Immature natural killer cell (primary cell): ENCODE measurements at regions not wholly inside any gene's neighbourhood (a gene's known extent, or its start where the extent isn't known, plus 50 kb on each side); places are given as distances from the start of the nearest gene placed in this dataset.
"Not testable (repeated sequence)": the region's sequence is repeated elsewhere in the genome, so short reads cannot be mapped to it uniquely, and the experiment has no call there.

Experiments used
- DNase-seq, 3 donors: peaks; one replicate each; pipeline ENCODE4 v3.0.0; 2022; ENCODE audit warnings: mixed read lengths in 1 of 3
- H3K27ac Mint-ChIP-seq, 6 donors: one replicate each; pipeline ENCODE4 v1.8.0; 2020; ENCODE audit warnings: mixed read lengths in 6 of 6, mild to moderate bottlenecking in 5 of 6, inconsistent platforms in 4 of 6, moderate library complexity in 3 of 6
- H3K27me3 Mint-ChIP-seq, 3 donors: one replicate each; pipeline ENCODE4 v1.8.0; 2020 to 2021; ENCODE audit warnings: low read depth in 3 of 3, mild to moderate bottlenecking in 3 of 3, mixed read lengths in 3 of 3, moderate library complexity in 3 of 3, inconsistent platforms in 1 of 3
- H3K36me3 Mint-ChIP-seq, 3 donors: one replicate each; pipeline ENCODE4 v1.8.0; 2020; ENCODE audit warnings: mixed read lengths in 3 of 3, inconsistent platforms in 2 of 3, mild to moderate bottlenecking in 2 of 3
- H3K4me1 Mint-ChIP-seq, 2 donors: one replicate each; pipeline ENCODE4 v1.8.0; 2020; ENCODE audit warnings: inconsistent platforms in 2 of 2, mild to moderate bottlenecking in 2 of 2, mixed read lengths in 2 of 2, moderate library complexity in 1 of 2
- H3K4me3 Mint-ChIP-seq, 5 donors: one replicate each; pipeline ENCODE4 v1.8.0; 2020; ENCODE audit warnings: mild to moderate bottlenecking in 5 of 5, mixed read lengths in 5 of 5, inconsistent platforms in 3 of 5, moderate library complexity in 3 of 5
- H3K9me3 Mint-ChIP-seq, 6 donors: one replicate each; pipeline ENCODE4 v1.8.0; 2020; ENCODE audit warnings: mild to moderate bottlenecking in 6 of 6, mixed read lengths in 6 of 6, inconsistent platforms in 4 of 6, moderate library complexity in 3 of 6

GRCh38 chr18:10130606-10131005 lies 216.8 kb downstream of the VAPA start:
- peaks cover 3 to 13% (median 5%) of the 10 kb centered on the region in 3 donors for H3K27me3 Mint-ChIP-seq

GRCh38 chr18:10131081-10131459 lies 217.3 kb downstream of the VAPA start:
- no peak overlapping the region for H3K4me3 Mint-ChIP-seq
- H3K36me3 Mint-ChIP-seq = no peaks in the 10 kb centered on the region
- DNase-seq = no peak
- H3K4me1 Mint-ChIP-seq = no peaks in the 10 kb centered on the region
- peaks cover 3 to 13% (median 5%) of the 10 kb centered on the region in 3 donors for H3K27me3 Mint-ChIP-seq
- H3K27ac Mint-ChIP-seq = no peak overlapping the region
- H3K9me3 Mint-ChIP-seq = no peaks in the 10 kb centered on the region

More at GRCh38 chr18:10130606-10131005, 216.8 kb downstream of the VAPA start:
- no peak for DNase-seq
- Mint-ChIP-seq H3K4me1 (no peaks in the 10 kb centered on the region), H3K36me3 (no peaks in the 10 kb centered on the region), H3K27ac (no peak overlapping the region), H3K4me3 (no peak overlapping the region), H3K9me3 (no peaks in the 10 kb centered on the region)

DNA sequence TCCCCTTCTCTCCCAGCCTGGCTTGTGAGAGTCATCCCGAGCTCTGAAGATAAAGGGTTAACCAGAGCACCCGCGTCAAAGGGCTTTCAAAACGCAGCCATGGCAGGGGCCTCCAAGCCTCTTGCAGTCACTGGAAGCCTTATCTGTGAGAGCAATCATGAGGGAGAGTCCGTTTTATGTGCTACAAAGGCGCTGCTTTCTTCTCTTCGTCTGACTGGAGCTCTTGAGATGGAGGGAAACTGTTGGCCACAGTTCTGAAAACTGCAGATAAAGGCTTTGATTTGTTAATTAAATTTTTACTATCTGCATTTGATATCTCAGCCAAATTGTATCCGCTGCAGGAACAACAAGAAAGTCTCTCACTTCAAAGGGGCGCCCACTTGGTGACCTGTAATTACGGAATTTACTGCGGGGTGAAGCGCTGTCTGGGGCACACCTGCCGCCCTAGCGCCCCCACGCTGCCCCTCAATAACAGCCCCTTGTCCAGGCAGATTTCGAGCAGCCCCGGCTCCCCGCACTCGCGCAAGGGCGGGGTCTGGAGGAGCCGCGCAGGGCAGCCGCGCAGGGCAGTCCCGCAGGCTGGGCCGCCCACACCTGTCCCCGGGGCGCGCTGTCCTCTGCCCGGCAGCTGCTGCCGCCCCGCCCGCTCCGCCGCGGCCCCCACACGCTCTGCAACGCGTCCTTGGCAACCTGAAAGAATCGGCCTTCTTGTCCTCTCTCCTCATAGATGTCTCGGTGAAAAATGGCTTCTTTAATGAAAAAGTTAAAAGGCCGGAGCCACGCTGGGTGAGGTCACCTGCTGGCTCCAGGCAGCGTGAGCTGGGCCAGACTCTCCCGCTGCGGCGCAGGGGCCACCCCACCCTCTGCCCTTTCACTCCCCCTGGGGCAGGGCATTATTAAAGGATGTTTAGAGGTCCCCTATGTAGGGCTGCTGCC lies 217.9 kb downstream of the VAPA start:
- H3K4me3 Mint-ChIP-seq = no peak overlapping the region
- no peak for DNase-seq

DNA sequence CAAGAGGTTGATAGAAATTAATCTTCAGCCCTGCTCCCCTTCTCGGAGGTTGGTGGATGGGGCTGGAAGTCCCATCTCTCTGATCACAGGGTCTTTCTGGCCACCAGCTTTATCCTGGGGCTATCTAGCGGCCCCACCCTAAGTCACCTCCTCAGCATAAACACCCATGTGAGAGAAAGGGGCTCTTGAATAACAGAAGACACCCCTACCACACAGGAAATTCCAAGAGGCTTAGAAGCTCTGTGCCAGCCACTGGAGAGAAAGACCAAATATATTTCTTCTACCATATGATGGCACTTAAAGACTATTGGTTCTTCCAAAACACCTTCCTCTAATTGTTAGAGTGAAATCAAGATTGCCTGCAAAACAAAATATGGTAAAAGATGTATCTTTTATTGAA lies 219.7 kb downstream of the VAPA start:
- no peaks in the 10 kb centered on the region for H3K36me3 Mint-ChIP-seq
- H3K4me1 Mint-ChIP-seq = no peaks in the 10 kb centered on the region
- H3K27me3 Mint-ChIP-seq = peaks cover 2 to 11% (median 6%) of the 10 kb centered on the region in 3 donors
- no peak overlapping the region for H3K4me3 Mint-ChIP-seq
- no peak overlapping the region for H3K27ac Mint-ChIP-seq
- no peaks in the 10 kb centered on the region for H3K9me3 Mint-ChIP-seq
- no peak for DNase-seq

More for the DNA sequence above, 217.9 kb downstream of the VAPA start:
- H3K4me1 Mint-ChIP-seq = no peaks in the 10 kb centered on the region
- no peaks in the 10 kb centered on the region for H3K36me3 Mint-ChIP-seq
- H3K27ac Mint-ChIP-seq = no peak overlapping the region
- no peaks in the 10 kb centered on the region for H3K9me3 Mint-ChIP-seq
- H3K27me3 Mint-ChIP-seq = peaks cover 3 to 13% (median 5%) of the 10 kb centered on the region in 3 donors

DNA sequence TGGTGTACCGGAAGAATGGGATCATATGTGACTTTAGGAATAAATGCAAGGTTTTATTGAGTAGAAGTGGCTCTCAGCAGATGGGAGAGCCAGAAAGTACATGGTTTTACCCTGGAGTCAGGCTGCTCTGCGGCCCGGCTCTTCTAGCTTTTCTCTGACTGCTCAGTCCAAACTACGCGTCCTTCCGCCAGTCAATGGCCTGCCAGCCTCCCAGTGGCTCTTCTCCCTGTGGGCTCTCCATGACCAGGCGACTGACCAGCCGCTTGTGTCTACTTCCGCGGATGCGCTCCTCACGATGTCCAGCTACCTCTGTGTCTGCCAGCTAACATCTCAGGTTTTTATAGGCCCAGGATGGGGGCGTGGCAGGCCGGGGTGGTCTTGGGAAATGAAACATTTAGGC lies 220.4 kb downstream of the VAPA start:
- no peak for DNase-seq
- Mint-ChIP-seq H3K4me1 (no peaks in the 10 kb centered on the region), H3K27me3 (peaks cover 2 to 11% (median 6%) of the 10 kb centered on the region in 3 donors), H3K27ac (no peak overlapping the region), H3K4me3 (no peak overlapping the region), H3K9me3 (no peaks in the 10 kb centered on the region), H3K36me3 (no peaks in the 10 kb centered on the region)

DNA sequence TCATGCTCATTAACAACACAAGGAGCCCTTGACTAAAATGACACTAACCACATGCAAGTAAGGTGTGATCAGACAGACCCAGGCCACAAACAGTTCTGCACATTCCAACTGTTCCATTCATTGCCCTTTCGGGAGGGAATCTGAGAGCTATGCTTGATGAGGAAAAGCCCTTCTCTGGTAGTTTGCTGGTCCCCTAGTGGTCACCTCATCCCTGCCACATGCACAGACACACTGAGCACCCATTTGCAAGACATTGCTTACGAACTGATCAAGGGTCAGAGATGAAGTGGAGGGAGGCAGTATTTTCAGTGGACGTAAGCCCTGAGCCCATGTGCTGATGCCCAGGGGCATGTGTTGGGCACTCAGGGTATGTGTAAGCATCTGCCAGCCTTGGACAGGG lies 220.9 kb downstream of the VAPA start:
- not testable (repeated sequence) for H3K9me3 Mint-ChIP-seq, H3K4me3 Mint-ChIP-seq, H3K4me1 Mint-ChIP-seq, H3K27ac Mint-ChIP-seq, DNase-seq, H3K36me3 Mint-ChIP-seq
- H3K27me3 Mint-ChIP-seq = peaks cover 2 to 11% (median 6%) of the 10 kb centered on the region in 3 donors

DNA sequence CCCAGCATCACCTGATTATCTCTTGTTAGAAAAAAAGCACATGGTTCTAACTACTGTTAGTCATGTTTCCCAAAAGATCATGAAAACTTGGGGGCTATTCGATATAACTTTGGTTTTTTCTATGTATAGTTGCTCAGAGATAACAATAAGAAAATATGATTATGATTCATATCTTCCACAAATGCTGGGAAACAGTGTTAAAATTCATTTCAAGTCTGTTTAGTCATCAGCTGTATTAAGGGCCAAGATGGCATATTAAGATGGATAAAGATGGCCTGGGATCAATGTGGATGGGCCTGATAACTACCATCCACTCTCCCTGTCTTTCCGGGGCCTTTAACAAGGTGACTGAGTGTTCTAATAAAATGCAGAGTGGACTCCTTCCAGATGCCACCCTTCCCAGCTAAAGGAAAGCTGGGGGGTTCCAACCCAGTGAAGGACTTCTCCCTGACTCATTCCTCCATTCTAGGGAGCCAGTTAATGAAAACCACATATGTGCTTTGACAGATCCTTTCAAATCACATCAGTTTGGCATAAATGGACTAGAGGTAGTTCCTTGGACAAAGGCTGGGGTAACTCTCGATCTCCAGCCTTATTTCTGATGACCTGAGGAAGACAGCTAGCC lies 221.6 kb downstream of the VAPA start:
- no peaks in the 10 kb centered on the region for H3K36me3 Mint-ChIP-seq
- H3K4me1 Mint-ChIP-seq = no peaks in the 10 kb centered on the region
- DNase-seq = no peak
- H3K4me3 Mint-ChIP-seq = no peak overlapping the region
- H3K27me3 Mint-ChIP-seq = peaks cover 0 to 8% (median 6%) of the 10 kb centered on the region in 3 donors
- no peaks in the 10 kb centered on the region for H3K9me3 Mint-ChIP-seq
- H3K27ac Mint-ChIP-seq = no peak overlapping the region

GRCh38 chr18:10138719-10139118 lies 224.9 kb downstream of the VAPA start:
- H3K27me3 Mint-ChIP-seq = peaks cover 0 to 8% (median 4%) of the 10 kb centered on the region in 3 donors
- H3K27ac Mint-ChIP-seq = no peak overlapping the region
- H3K9me3 Mint-ChIP-seq = no peaks in the 10 kb centered on the region
- no peaks in the 10 kb centered on the region for H3K4me1 Mint-ChIP-seq
- H3K4me3 Mint-ChIP-seq = no peak overlapping the region
- H3K36me3 Mint-ChIP-seq = no peaks in the 10 kb centered on the region
- no peak for DNase-seq

DNA sequence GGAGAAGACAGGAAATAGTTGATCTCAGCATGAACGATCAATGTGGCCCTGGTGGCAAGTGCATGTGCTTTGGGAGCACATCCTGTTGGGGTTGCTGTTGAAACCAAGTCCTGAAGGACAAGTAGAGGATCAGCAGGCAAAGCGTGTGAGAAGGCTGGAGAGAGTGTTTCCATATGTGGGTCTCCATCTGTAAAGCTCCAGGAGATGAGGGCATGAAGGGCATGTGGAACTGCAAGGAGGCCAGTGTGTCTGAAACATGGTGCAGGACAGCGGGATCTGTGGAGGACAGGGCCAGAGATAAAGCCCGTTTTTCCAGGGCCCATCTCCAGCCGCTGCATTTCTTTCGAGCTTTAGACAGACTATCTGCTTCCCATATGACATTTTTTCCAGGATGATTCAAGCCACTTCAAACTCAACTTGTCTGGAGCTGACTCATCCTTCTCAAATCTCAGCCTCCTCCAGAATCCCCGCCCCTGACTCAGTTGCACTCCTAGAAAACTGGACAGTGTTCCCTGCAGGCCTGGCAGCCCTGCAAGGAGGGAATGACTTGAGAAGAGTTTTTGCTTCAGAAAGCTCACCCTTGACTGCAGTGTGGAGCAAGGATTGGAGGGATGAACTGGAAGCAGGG lies 226.1 kb downstream of the VAPA start:
- Mint-ChIP-seq H3K9me3 (no peaks in the 10 kb centered on the region), H3K27ac (no peak overlapping the region), H3K4me1 (no peaks in the 10 kb centered on the region), H3K27me3 (peaks cover 0 to 8% (median 4%) of the 10 kb centered on the region in 3 donors), H3K36me3 (no peaks in the 10 kb centered on the region), H3K4me3 (peak overlapping the region in 1 of 5 donors; percentile 9)
- DNase-seq = no peak

- no peak for DNase-seq
- H3K36me3 Mint-ChIP-seq = no peaks in the 10 kb centered on the region
- no peaks in the 10 kb centered on the region for H3K9me3 Mint-ChIP-seq
- no peaks in the 10 kb centered on the region for H3K4me1 Mint-ChIP-seq
- no peak overlapping the region for H3K27ac Mint-ChIP-seq
- H3K4me3 Mint-ChIP-seq = no peak overlapping the region
- H3K27me3 Mint-ChIP-seq = peaks cover 0 to 8% (median 4%) of the 10 kb centered on the region in 3 donors
Observed at GRCh38 chr18:10140461-10141282, 226.9 kb downstream of the VAPA start.

GRCh38 chr18:10141559-10141958 lies 227.7 kb downstream of the VAPA start:
- no peaks in the 10 kb centered on the region for H3K36me3 Mint-ChIP-seq

GRCh38 chr18:10142056-10142455 lies 228.2 kb downstream of the VAPA start:
- Mint-ChIP-seq H3K9me3 (no peaks in the 10 kb centered on the region), H3K4me1 (no peaks in the 10 kb centered on the region), H3K27me3 (peaks cover 0 to 8% (median 4%) of the 10 kb centered on the region in 3 donors), H3K4me3 (no peak overlapping the region), H3K36me3 (no peaks in the 10 kb centered on the region), H3K27ac (no peak overlapping the region)
- DNase-seq = no peak

More at GRCh38 chr18:10141559-10141958, 227.7 kb downstream of the VAPA start:
- Mint-ChIP-seq H3K27ac (no peak overlapping the region), H3K4me3 (no peak overlapping the region), H3K4me1 (no peaks in the 10 kb centered on the region), H3K9me3 (no peaks in the 10 kb centered on the region), H3K27me3 (peaks cover 0 to 8% (median 4%) of the 10 kb centered on the region in 3 donors)
- no peak for DNase-seq

DNA sequence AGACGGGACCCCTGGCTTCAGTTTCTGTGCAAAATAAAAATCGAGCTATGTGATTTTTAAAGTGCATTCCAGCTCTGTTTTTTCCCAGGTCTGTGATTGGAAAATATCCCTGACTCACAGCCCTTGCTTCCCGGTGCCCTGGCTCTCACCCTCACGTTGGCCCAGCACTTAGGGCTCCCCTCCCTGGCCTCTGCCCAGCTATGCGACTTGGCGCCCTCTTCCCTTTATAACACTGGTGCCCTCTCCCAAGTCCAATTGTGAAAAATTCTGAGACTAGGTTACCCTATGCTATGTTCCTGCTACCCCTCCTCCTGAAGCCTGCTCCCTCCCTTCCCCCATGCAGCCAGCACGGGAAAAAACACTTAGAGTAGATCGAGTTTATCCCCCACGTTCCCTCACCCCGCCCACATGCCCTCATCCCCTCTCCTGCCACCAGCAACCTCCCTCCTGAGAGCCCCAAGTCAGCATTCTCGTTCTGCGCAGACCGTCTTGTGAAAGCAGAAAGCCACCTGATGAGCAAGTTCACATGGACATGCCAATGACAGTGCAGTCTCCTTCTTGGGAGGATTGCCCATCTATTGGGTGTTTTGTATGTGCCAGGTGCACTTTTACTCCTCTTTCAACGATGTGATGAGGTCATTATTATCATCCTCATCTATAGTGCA lies 228.8 kb downstream of the VAPA start:
- Mint-ChIP-seq H3K27ac (no peak overlapping the region), H3K27me3 (peaks cover 0 to 5% (median 4%) of the 10 kb centered on the region in 3 donors), H3K4me3 (no peak overlapping the region), H3K9me3 (no peaks in the 10 kb centered on the region), H3K4me1 (no peaks in the 10 kb centered on the region), H3K36me3 (no peaks in the 10 kb centered on the region)
- DNase-seq = no peak
